T-cell (primary cell): ENCODE measurements at regions not wholly inside any gene's neighbourhood (a gene's known extent, or its start where the extent isn't known, plus 50 kb on each side); places are given as distances from the start of the nearest gene placed in this dataset.
"Not testable (repeated sequence)": the region's sequence is repeated elsewhere in the genome, so short reads cannot be mapped to it uniquely, and the experiment has no call there.

ENCODE experiments used
- ATAC-seq, 4 experiments: fragments of 200-7000 bp in 3 of 4; fragments of 150-1000 bp in 1 of 4; cut with Tn5 transposase; replicated peaks in 1 of 4; 1 replicate in 3 of 4; 2 replicates in 1 of 4; pipeline ENCODE4 v1.10.0; 2021; ENCODE audit warnings: moderate library complexity in 3 of 4, mild to moderate bottlenecking in 2 of 4, moderate number of reproducible peaks in 1 of 4
- CTCF ChIA-PET, 2 donors: fragments of 300-600 bp; sonication (Branson Sonifier 250); formaldehyde crosslinking; loops; one replicate each; lab custom pipeline; 2022; ENCODE audit warnings: antibody characterized with exemption in 2 of 2; lab: Charles Lee
- POLR2A ChIA-PET, 2 donors: fragments of 300-600 bp; sonication (Branson Sonifier 250); formaldehyde crosslinking; loops; one replicate each; lab custom pipeline; 2022; ENCODE audit warnings: antibody characterized with exemption in 2 of 2; lab: Charles Lee
- DNase-seq, 35 experiments: peaks; one replicate each; pipeline versions ENCODE4 v3.0.0 to v3.0.0-alpha.2; 2013 to 2023
- H3K27ac ChIP-seq: one replicate; pipeline ENCODE4 v1.5.1; 2013; ENCODE audit warnings: low read length
- H3K27me3 ChIP-seq, 2 experiments: replicated peaks in 1 of 2; 1 replicate in 1 of 2; 2 replicates in 1 of 2; pipeline versions ENCODE4 v1.6.1 to v1.7.0; 2013; ENCODE audit warnings: low read length in 1 of 2, mixed read lengths in 1 of 2; ENCODE audit not compliant: control insufficient read depth in 2 of 2, insufficient read depth in 2 of 2; ENCODE audit errors: extremely low read depth in 1 of 2
- H3K36me3 ChIP-seq, 2 donors: 1 replicate in 1 of 2; 2 replicates in 1 of 2; pipeline versions ENCODE4 v1.6.1 to v1.7.0; 2013; ENCODE audit warnings: low read length in 1 of 2; ENCODE audit not compliant: control insufficient read depth in 2 of 2, insufficient read depth in 1 of 2; ENCODE audit errors: extremely low read depth in 1 of 2
- H3K4me1 ChIP-seq, 2 experiments: 1 replicate in 1 of 2; 2 replicates in 1 of 2; pipeline versions ENCODE4 v1.6.1 to v1.7.0; 2013; ENCODE audit warnings: low read length in 2 of 2, mixed read lengths in 1 of 2; ENCODE audit not compliant: insufficient read depth in 2 of 2, control insufficient read depth in 1 of 2; ENCODE audit errors: extremely low read depth in 1 of 2
- H3K4me3 ChIP-seq, 2 donors: 1 replicate in 1 of 2; 2 replicates in 1 of 2; pipeline versions ENCODE4 v1.5.1 to v1.7.0; 2013; ENCODE audit warnings: mild to moderate bottlenecking in 2 of 2, low read length in 1 of 2, moderate library complexity in 1 of 2; ENCODE audit not compliant: control insufficient read depth in 1 of 2; ENCODE audit errors: extremely low read depth in 1 of 2
- H3K9me3 ChIP-seq: 2 replicates; pipeline ENCODE4 v1.7.0; 2013
- H3K27ac Mint-ChIP-seq, 2 donors: one replicate each; pipeline ENCODE4 v1.8.0; 2020 to 2021; ENCODE audit warnings: mild to moderate bottlenecking in 2 of 2, mixed read lengths in 2 of 2
- H3K27me3 Mint-ChIP-seq, 2 donors: one replicate each; pipeline ENCODE4 v1.8.0; 2021 to 2022; ENCODE audit warnings: mixed read lengths in 2 of 2
- H3K36me3 Mint-ChIP-seq: one replicate; pipeline ENCODE4 v1.8.0; 2021; ENCODE audit warnings: mixed read lengths
- H3K4me1 Mint-ChIP-seq, 3 donors: one replicate each; pipeline ENCODE4 v1.8.0; 2020 to 2022; ENCODE audit warnings: mixed read lengths in 3 of 3, mild to moderate bottlenecking in 1 of 3
- H3K4me3 Mint-ChIP-seq, 3 donors: one replicate each; pipeline ENCODE4 v1.8.0; 2020 to 2022; ENCODE audit warnings: mild to moderate bottlenecking in 3 of 3, mixed read lengths in 3 of 3, moderate library complexity in 3 of 3
- H3K9me3 Mint-ChIP-seq, 3 donors: one replicate each; pipeline ENCODE4 v1.8.0; 2020 to 2022; ENCODE audit warnings: mixed read lengths in 3 of 3
- WGBS: methylation state at CpG from one replicate; pipeline ENCODE4 v1.1.5; 2013; ENCODE audit warnings: missing lambda C conversion rate; ENCODE audit not compliant: insufficient coverage; 5-methylcytosine and 5-hydroxymethylcytosine counted together

- no peaks in the 10 kb centered on the region for H3K36me3 ChIP-seq
- H3K9me3 ChIP-seq = no peaks in the 10 kb centered on the region
- H3K27ac ChIP-seq = no peak overlapping the region
- Mint-ChIP-seq H3K4me3 (no peak overlapping the region), H3K9me3 (peaks cover 5 to 22% (median 16%) of the 10 kb centered on the region in 3 donors), H3K27ac (no peak overlapping the region), H3K27me3 (no peaks in the 10 kb centered on the region), H3K36me3 (no peaks in the 10 kb centered on the region), H3K4me1 (no peaks in the 10 kb centered on the region)
- ChIA-PET POLR2A (no interaction called here), CTCF (no interaction called here)
- H3K27me3 ChIP-seq = no peaks in the 10 kb centered on the region
- no peak overlapping the region for H3K4me3 ChIP-seq
- DNase-seq = no peak
- H3K4me1 ChIP-seq = no peaks in the 10 kb centered on the region
- no peak for ATAC-seq
Observed at GRCh38 chr4:104286867-104287266, 207.8 kb downstream of the CXXC4 start.

GRCh38 chr4:104283303-104283702, 211.4 kb downstream of the CXXC4 start:
- ATAC-seq = no peak
- H3K4me3 Mint-ChIP-seq = no peak overlapping the region
- no peaks in the 10 kb centered on the region for H3K36me3 ChIP-seq
- no peaks in the 10 kb centered on the region for H3K9me3 ChIP-seq
- H3K36me3 Mint-ChIP-seq = no peaks in the 10 kb centered on the region
- no peak overlapping the region for H3K27ac ChIP-seq
- no peak overlapping the region for H3K4me3 ChIP-seq
- peaks cover 3 to 5% (median 4%) of the 10 kb centered on the region in 3 donors for H3K9me3 Mint-ChIP-seq
- ChIA-PET POLR2A (interaction anchor here in 1 of 2 donors (0.6 kb wide), 1 partner anchor 17 kb away, joined by 3 read pairs; no protein-coding TSS in a partner anchor), CTCF (interaction anchor here in 1 of 2 donors (0.6 kb wide), 1 partner anchor 40 kb away, joined by 3 read pairs; no protein-coding TSS in a partner anchor)
- DNase-seq = no peak
- H3K4me1 Mint-ChIP-seq = no peaks in the 10 kb centered on the region
- H3K4me1 ChIP-seq = no peaks in the 10 kb centered on the region
- no peaks in the 10 kb centered on the region for H3K27me3 ChIP-seq
- no peaks in the 10 kb centered on the region for H3K27me3 Mint-ChIP-seq
- H3K27ac Mint-ChIP-seq = no peak overlapping the region

- DNase-seq = no peak
- Histone ChIP-seq H3K36me3 (no peaks in the 10 kb centered on the region), H3K4me1 (no peaks in the 10 kb centered on the region), H3K9me3 (no peaks in the 10 kb centered on the region), H3K27me3 (no peaks in the 10 kb centered on the region), H3K4me3 (no peak overlapping the region), H3K27ac (no peak overlapping the region)
- H3K27ac Mint-ChIP-seq = no peak overlapping the region
- no peaks in the 10 kb centered on the region for H3K4me1 Mint-ChIP-seq
- H3K27me3 Mint-ChIP-seq = no peaks in the 10 kb centered on the region
- H3K36me3 Mint-ChIP-seq = no peaks in the 10 kb centered on the region
- H3K9me3 Mint-ChIP-seq = peaks cover 3 to 10% (median 8%) of the 10 kb centered on the region in 3 donors
- ATAC-seq = no peak
- WGBS = 71% methylated on average over 5 of the region's 5 CpGs
- no peak overlapping the region for H3K4me3 Mint-ChIP-seq
- ChIA-PET POLR2A (no interaction called here), CTCF (no interaction called here)
Observed at GRCh38 chr4:104279744-104280143, 214.9 kb downstream of the CXXC4 start.

- Histone ChIP-seq H3K27me3 (no peaks in the 10 kb centered on the region), H3K9me3 (no peaks in the 10 kb centered on the region), H3K27ac (no peak overlapping the region), H3K36me3 (no peaks in the 10 kb centered on the region), H3K4me1 (no peaks in the 10 kb centered on the region), H3K4me3 (no peak overlapping the region)
- no CpG with 5 or more reads among the region's 2 CpGs for WGBS
- ChIA-PET POLR2A (no interaction called here), CTCF (no interaction called here)
- Mint-ChIP-seq H3K36me3 (no peaks in the 10 kb centered on the region), H3K4me1 (no peaks in the 10 kb centered on the region), H3K9me3 (peaks cover 3 to 14% (median 11%) of the 10 kb centered on the region in 3 donors), H3K27me3 (no peaks in the 10 kb centered on the region), H3K27ac (no peak overlapping the region), H3K4me3 (no peak overlapping the region)
- DNase-seq (no peak), ATAC-seq (no peak)
Observed at GRCh38 chr4:104272966-104273365, 221.7 kb downstream of the CXXC4 start.

GRCh38 chr4:104269603-104270002, 225.1 kb downstream of the CXXC4 start:
- H3K27ac ChIP-seq, ATAC-seq, DNase-seq, H3K36me3 Mint-ChIP-seq, H3K4me3 ChIP-seq, H3K9me3 ChIP-seq, H3K27ac Mint-ChIP-seq, H3K36me3 ChIP-seq, CTCF ChIA-PET, H3K27me3 Mint-ChIP-seq, H3K27me3 ChIP-seq, H3K4me3 Mint-ChIP-seq, H3K4me1 ChIP-seq, POLR2A ChIA-PET, H3K9me3 Mint-ChIP-seq, H3K4me1 Mint-ChIP-seq: not testable (repeated sequence)
- no CpG with 5 or more reads among the region's 5 CpGs for WGBS

GRCh38 chr4:104263100-104263499, 231.6 kb downstream of the CXXC4 start:
- Mint-ChIP-seq H3K36me3 (no peaks in the 10 kb centered on the region), H3K27me3 (no peaks in the 10 kb centered on the region), H3K4me3 (no peak overlapping the region), H3K9me3 (peaks cover 0 to 16% (median 6%) of the 10 kb centered on the region in 3 donors), H3K27ac (no peak overlapping the region), H3K4me1 (no peaks in the 10 kb centered on the region)
- no peaks in the 10 kb centered on the region for H3K4me1 ChIP-seq
- WGBS = 49% methylated on average over 2 of the region's 3 CpGs
- H3K9me3 ChIP-seq = no peaks in the 10 kb centered on the region
- H3K36me3 ChIP-seq = no peaks in the 10 kb centered on the region
- DNase-seq (no peak), ATAC-seq (no peak)
- H3K4me3 ChIP-seq = no peak overlapping the region
- no peaks in the 10 kb centered on the region for H3K27me3 ChIP-seq
- CTCF ChIA-PET = no interaction called here
- H3K27ac ChIP-seq = no peak overlapping the region
- POLR2A ChIA-PET = no interaction called here

GRCh38 chr4:104262678-104263077, 232.0 kb downstream of the CXXC4 start:
- DNase-seq (no peak), ATAC-seq (no peak)
- Mint-ChIP-seq H3K4me1 (no peaks in the 10 kb centered on the region), H3K9me3 (peaks cover 0 to 16% (median 6%) of the 10 kb centered on the region in 3 donors), H3K36me3 (no peaks in the 10 kb centered on the region), H3K27me3 (no peaks in the 10 kb centered on the region), H3K4me3 (no peak overlapping the region), H3K27ac (no peak overlapping the region)
- Histone ChIP-seq H3K4me3 (no peak overlapping the region), H3K4me1 (no peaks in the 10 kb centered on the region), H3K27me3 (no peaks in the 10 kb centered on the region), H3K27ac (no peak overlapping the region), H3K9me3 (no peaks in the 10 kb centered on the region), H3K36me3 (no peaks in the 10 kb centered on the region)
- ChIA-PET CTCF (no interaction called here), POLR2A (no interaction called here)
- no CpG with 5 or more reads among the region's 2 CpGs for WGBS
